GM12878 (cell line): ENCODE measurements at regions not wholly inside any gene's neighbourhood (a gene's known extent, or its start where the extent isn't known, plus 50 kb on each side); places are given as distances from the start of the nearest gene placed in this dataset.

Experiments used
- ATAC-seq: fragments of 200-7000 bp; cut with Tn5 transposase; 3 replicates; pipeline ENCODE4 v1.9.1; 2020; ENCODE audit warnings: mild to moderate bottlenecking, moderate library complexity
- BruUV-seq: library from RNA; stranded (reverse); fragments of 400-500 nt; replicated peaks from 2 replicates; lab custom pipeline; 2021; lab: Mats Ljungman, UMichigan
- CTCF ChIA-PET: fragments of 300-600 bp; sonication (Branson Sonifier 250); formaldehyde crosslinking; extraction: SDS; loops from one replicate; lab custom pipeline; 2021; ENCODE audit warnings: inconsistent platforms; lab: Yijun Ruan, JAX
- POLR2A ChIA-PET: fragments of 350-600 bp; formaldehyde crosslinking; extraction: SDS; loops from one replicate; lab custom pipeline; 2021; ENCODE audit warnings: inconsistent platforms; lab: Charles Lee
- RAD21 ChIA-PET: fragments of 300-600 bp; sonication (Branson Sonifier 250); formaldehyde crosslinking; loops from one replicate; lab custom pipeline; 2023; ENCODE audit warnings: antibody characterized with exemption; ENCODE audit not compliant: unreplicated experiment; lab: Charles Lee
- SMC1A ChIA-PET: fragments of 300-600 bp; sonication (Branson Sonifier 250); formaldehyde crosslinking; loops from one replicate; lab custom pipeline; 2023; ENCODE audit not compliant: unreplicated experiment, uncharacterized antibody; lab: Charles Lee
- DNase-seq: peaks from one replicate; pipeline ENCODE4 v3.0.0-alpha.2; 2011; ENCODE audit warnings: low read depth, low spot score
- FAIRE-seq: peaks from 3 replicates; lab custom pipeline; 2011; peaks lifted over from hg19 to GRCh38; lab: Jason Lieb, UNC
- H2AFZ ChIP-seq: 2 replicates; pipeline ENCODE4 v1.6.0; 2011; ENCODE audit warnings: low read depth, low read length, control low read depth; ENCODE audit not compliant: control insufficient read depth
- H3K27ac ChIP-seq: 2 replicates; pipeline ENCODE4 v1.5.1; 2011; ENCODE audit warnings: control low read depth; ENCODE audit not compliant: control insufficient read depth, insufficient read depth
- H3K27me3 ChIP-seq, 2 experiments: replicated peaks in 1 of 2; 2 replicates each; pipeline versions ENCODE4 v1.6.0 to v1.6.1; 2011; ENCODE audit warnings: low read length in 1 of 2; ENCODE audit not compliant: control insufficient read depth in 2 of 2, insufficient read depth in 2 of 2
- H3K36me3 ChIP-seq, 2 experiments: 2 replicates each; pipeline ENCODE4 v1.5.1; 2011; ENCODE audit warnings: low read length in 1 of 2; ENCODE audit not compliant: control insufficient read depth in 2 of 2, insufficient read depth in 2 of 2
- H3K4me1 ChIP-seq: 2 replicates; pipeline ENCODE4 v1.6.1; 2011; ENCODE audit warnings: mild to moderate bottlenecking, low read length, moderate library complexity, mixed read lengths; ENCODE audit not compliant: control insufficient read depth, insufficient read depth
- H3K4me2 ChIP-seq: 2 replicates; pipeline ENCODE4 v1.6.0; 2011; ENCODE audit warnings: control low read depth; ENCODE audit not compliant: control insufficient read depth, insufficient read depth
- H3K4me3 ChIP-seq: fragments of 200-600 bp; sonication (generic); 2 replicates; pipeline ENCODE4 v1.5.1; 2016
- H3K79me2 ChIP-seq: 2 replicates; pipeline ENCODE4 v1.6.0; 2011; ENCODE audit warnings: low read length; ENCODE audit not compliant: control insufficient read depth, insufficient read depth
- H3K9ac ChIP-seq: 2 replicates; pipeline ENCODE4 v1.8.0; 2011; ENCODE audit warnings: low read length, control low read depth, mixed read lengths; ENCODE audit not compliant: control insufficient read depth, insufficient read depth
- H3K9me3 ChIP-seq: replicated peaks from 3 replicates; pipeline ENCODE4 v1.5.1; 2011; ENCODE audit warnings: mild to moderate bottlenecking, low read length; ENCODE audit not compliant: control insufficient read depth, insufficient read depth
- H4K20me1 ChIP-seq: 2 replicates; pipeline ENCODE4 v1.6.0; 2011; ENCODE audit not compliant: control insufficient read depth, insufficient read depth
- CHD4 ChIP-seq: fragments of 200-600 bp; sonication (generic); IDR thresholded peaks from 2 replicates; pipeline ENCODE4 v1.6.1; 2016; ENCODE audit warnings: mild to moderate bottlenecking
- CREM ChIP-seq: IDR thresholded peaks from 2 replicates; pipeline ENCODE4 v1.6.1; 2014; ENCODE audit warnings: antibody characterized with exemption, low read depth
- PAX5 ChIP-seq: IDR thresholded peaks from 2 replicates; pipeline ENCODE4 v1.6.1; 2011; ENCODE audit warnings: low read depth, low read length, borderline replicate concordance
- POLR2AphosphoS2 ChIP-seq: IDR thresholded peaks from 2 replicates; pipeline ENCODE4 v1.6.1; 2011; ENCODE audit warnings: low read depth, mild to moderate bottlenecking, low read length, improper control_type of control experiment, moderate library complexity
- POU2F2 ChIP-seq: IDR thresholded peaks from 3 replicates; pipeline ENCODE4 v1.6.1; 2011; ENCODE audit warnings: low read depth, mild to moderate bottlenecking, low read length, borderline replicate concordance
- RAD21 ChIP-seq: IDR thresholded peaks from 2 replicates; pipeline ENCODE4 v1.6.1; 2011; ENCODE audit warnings: mild to moderate bottlenecking, low read depth, low read length, moderate library complexity; ENCODE audit not compliant: insufficient read depth
- TARDBP ChIP-seq: IDR thresholded peaks from 2 replicates; pipeline ENCODE4 v1.6.1; 2016; ENCODE audit warnings: borderline replicate concordance
- WRNIP1 ChIP-seq: IDR thresholded peaks from 2 replicates; pipeline ENCODE4 v1.6.1; 2011; ENCODE audit warnings: low read depth, low read length, improper control_type of control experiment, borderline replicate concordance
- in situ Hi-C: fragments of 300-500 bp; cut with MboI; formaldehyde crosslinking; loops from 9 replicates; pipeline ENCODE4 v1.14.3; 2018; ENCODE audit warnings: mixed read lengths
- intact Hi-C: fragments of 100-400 bp; cut with micrococcal nuclease; formaldehyde crosslinking; loops from one replicate; pipeline ENCODE4 v1.14.2; 2022; ENCODE audit not compliant: unreplicated experiment
- TF ChIP-seq, protein P1 (sequence below): fragments of 450-650 bp; formaldehyde crosslinking; IDR thresholded peaks from 2 replicates; pipeline ENCODE4 v1.5.0; 2022; ENCODE audit warnings: mild to moderate bottlenecking, missing genetic modification characterization

DNA sequence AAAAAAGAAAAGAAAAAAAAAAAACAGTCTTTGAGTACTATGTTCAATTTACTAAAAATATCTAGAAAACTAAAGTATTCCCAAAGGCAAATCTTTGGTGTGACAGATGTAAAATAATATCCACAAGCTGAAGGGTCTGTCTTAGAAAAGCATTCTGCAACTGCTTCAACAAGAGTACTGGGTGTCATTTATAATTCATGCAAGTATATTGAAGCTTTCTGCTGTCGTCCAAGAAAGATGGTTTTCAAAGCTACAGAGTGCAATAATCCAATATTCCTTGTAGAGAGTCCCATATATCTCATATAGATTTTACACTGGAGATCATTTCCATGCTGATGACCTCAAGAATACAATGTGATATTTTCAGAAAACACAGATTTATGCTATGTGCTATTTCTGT lies 90.9 kb upstream of the SUCLG2 start (continued):
- TF ChIP-seq, protein P1, sequence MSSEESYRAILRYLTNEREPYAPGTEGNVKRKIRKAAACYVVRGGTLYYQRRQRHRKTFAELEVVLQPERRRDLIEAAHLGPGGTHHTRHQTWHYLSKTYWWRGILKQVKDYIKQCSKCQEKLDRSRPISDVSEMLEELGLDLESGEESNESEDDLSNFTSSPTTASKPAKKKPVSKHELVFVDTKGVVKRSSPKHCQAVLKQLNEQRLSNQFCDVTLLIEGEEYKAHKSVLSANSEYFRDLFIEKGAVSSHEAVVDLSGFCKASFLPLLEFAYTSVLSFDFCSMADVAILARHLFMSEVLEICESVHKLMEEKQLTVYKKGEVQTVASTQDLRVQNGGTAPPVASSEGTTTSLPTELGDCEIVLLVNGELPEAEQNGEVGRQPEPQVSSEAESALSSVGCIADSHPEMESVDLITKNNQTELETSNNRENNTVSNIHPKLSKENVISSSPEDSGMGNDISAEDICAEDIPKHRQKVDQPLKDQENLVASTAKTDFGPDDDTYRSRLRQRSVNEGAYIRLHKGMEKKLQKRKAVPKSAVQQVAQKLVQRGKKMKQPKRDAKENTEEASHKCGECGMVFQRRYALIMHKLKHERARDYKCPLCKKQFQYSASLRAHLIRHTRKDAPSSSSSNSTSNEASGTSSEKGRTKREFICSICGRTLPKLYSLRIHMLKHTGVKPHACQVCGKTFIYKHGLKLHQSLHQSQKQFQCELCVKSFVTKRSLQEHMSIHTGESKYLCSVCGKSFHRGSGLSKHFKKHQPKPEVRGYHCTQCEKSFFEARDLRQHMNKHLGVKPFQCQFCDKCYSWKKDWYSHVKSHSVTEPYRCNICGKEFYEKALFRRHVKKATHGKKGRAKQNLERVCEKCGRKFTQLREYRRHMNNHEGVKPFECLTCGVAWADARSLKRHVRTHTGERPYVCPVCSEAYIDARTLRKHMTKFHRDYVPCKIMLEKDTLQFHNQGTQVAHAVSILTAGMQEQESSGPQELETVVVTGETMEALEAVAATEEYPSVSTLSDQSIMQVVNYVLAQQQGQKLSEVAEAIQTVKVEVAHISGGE (CRISPR knock-in tag): no peak
- TF ChIP-seq POU2F2: no peak
- no peak for TF ChIP-seq CHD4
- no peak for TF ChIP-seq TARDBP
- TF ChIP-seq, all 136 proteins: peak for 0

DNA sequence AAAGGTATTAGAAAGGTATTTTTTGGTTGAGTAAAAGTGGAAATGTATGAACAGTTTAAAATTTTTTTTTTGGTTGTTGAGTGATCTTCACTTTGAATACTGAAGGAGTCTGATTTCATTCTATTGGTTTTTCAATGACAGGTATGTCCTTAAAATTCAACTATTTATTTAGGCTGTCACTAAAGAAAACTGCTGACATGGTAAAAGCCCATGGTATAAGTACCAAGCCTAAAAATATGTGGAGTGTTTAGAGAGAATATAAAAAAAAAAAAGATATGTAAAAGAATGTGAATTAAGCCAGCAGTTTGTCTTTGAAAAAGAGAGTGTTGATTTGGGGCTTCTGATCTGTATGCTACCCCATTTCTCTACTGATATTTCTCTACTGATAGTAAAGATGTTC lies 90.3 kb upstream of the SUCLG2 start:
- H3K9ac ChIP-seq: no peak overlapping the region
- no peak for TF ChIP-seq RAD21
- TF ChIP-seq POLR2AphosphoS2: no peak
- no peak for TF ChIP-seq WRNIP1
- no peak for TF ChIP-seq CREM
- TF ChIP-seq PAX5: no peak
- TF ChIP-seq, all 136 proteins: peak for 0
- Histone ChIP-seq H3K4me1 (no peaks in the 10 kb centered on the region), H4K20me1 (no peaks in the 10 kb centered on the region), H3K27me3 (no peaks in the 10 kb centered on the region), H2AFZ (no peak overlapping the region), H3K4me2 (no peak overlapping the region), H3K9me3 (no peaks in the 10 kb centered on the region), H3K36me3 (no peaks in the 10 kb centered on the region), H3K27ac (no peak overlapping the region), H3K79me2 (no peaks in the 10 kb centered on the region), H3K4me3 (no peak overlapping the region)
- CTCF ChIA-PET: no interaction called here
- intact Hi-C loops: no loop called here
- no peak for FAIRE-seq
- POLR2A ChIA-PET: interaction anchor here (0.5 kb wide), 1 partner anchor 181 kb away, joined by 5 read pairs; no protein-coding TSS in a partner anchor
- RAD21 ChIA-PET: no interaction called here
- in situ Hi-C loops: no loop called here
- no TSS peak for BruUV-seq
- SMC1A ChIA-PET: no interaction called here
- ATAC-seq: no peak
- no peak for DNase-seq
